BJ (cell line): ENCODE measurements at regions not wholly inside any gene's neighbourhood (a gene's known extent, or its start where the extent isn't known, plus 50 kb on each side); places are given as distances from the start of the nearest gene placed in this dataset.

ENCODE experiments used
- CTCF ChIA-PET: fragments of 350-600 bp; formaldehyde crosslinking; extraction: SDS; loops from one replicate; lab custom pipeline; 2021; ENCODE audit warnings: antibody characterized with exemption, inconsistent platforms; lab: Yijun Ruan, JAX
- POLR2A ChIA-PET: fragments of 300-600 bp; sonication (Branson Sonifier 250); formaldehyde crosslinking; extraction: SDS; loops from one replicate; lab custom pipeline; 2021; ENCODE audit warnings: antibody characterized with exemption; lab: Charles Lee
- DNase-seq: peaks from one replicate; pipeline ENCODE4 v3.0.0-alpha.2; 2011; ENCODE audit warnings: low read depth
- H3K27me3 ChIP-seq: 2 replicates; pipeline ENCODE4 v1.6.0; 2011; ENCODE audit warnings: low read length; ENCODE audit not compliant: control insufficient read depth, insufficient read depth
- H3K36me3 ChIP-seq: 2 replicates; pipeline ENCODE4 v1.5.1; 2011; ENCODE audit warnings: low read length; ENCODE audit not compliant: control insufficient read depth, insufficient read depth
- H3K4me3 ChIP-seq: 2 replicates; pipeline ENCODE4 v1.5.1; 2011; ENCODE audit warnings: low read depth, mild to moderate bottlenecking, control low read depth, low read length
- CTCF ChIP-seq: IDR thresholded peaks from 2 replicates; pipeline ENCODE4 v1.5.1; 2011; ENCODE audit warnings: low read depth, mild to moderate bottlenecking, control low read depth, inconsistent platforms, low read length, moderate library complexity; ENCODE audit not compliant: insufficient read depth

- DNase-seq: no peak
- CTCF ChIA-PET: no interaction called here
- no peak for TF ChIP-seq CTCF
- no peaks in the 10 kb centered on the region for H3K36me3 ChIP-seq
- POLR2A ChIA-PET: no interaction called here
- H3K4me3 ChIP-seq: no peak overlapping the region
- peaks cover 10% of the 10 kb centered on the region for H3K27me3 ChIP-seq
Observed at GRCh38 chr22:27062910-27063309, 405.5 kb downstream of the MIAT start.

- TF ChIP-seq CTCF: no peak
- DNase-seq: no peak
- H3K27me3 ChIP-seq: peaks cover 10% of the 10 kb centered on the region
- H3K36me3 ChIP-seq: no peaks in the 10 kb centered on the region
- ChIA-PET CTCF (no interaction called here), POLR2A (no interaction called here)
- no peak overlapping the region for H3K4me3 ChIP-seq
Observed at GRCh38 chr22:27063406-27063805, 406.0 kb downstream of the MIAT start.

- POLR2A ChIA-PET: no interaction called here
- CTCF ChIA-PET: no interaction called here
- Histone ChIP-seq H3K27me3 (peaks cover 11% of the 10 kb centered on the region), H3K4me3 (no peak overlapping the region), H3K36me3 (no peaks in the 10 kb centered on the region)
- no peak for DNase-seq
- no peak for TF ChIP-seq CTCF
Observed at GRCh38 chr22:27063841-27064240, 406.5 kb downstream of the MIAT start.

GRCh38 chr22:27064386-27064785, 407.0 kb downstream of the MIAT start:
- DNase-seq: no peak
- ChIA-PET CTCF (no interaction called here), POLR2A (no interaction called here)
- Histone ChIP-seq H3K4me3 (no peak overlapping the region), H3K27me3 (peaks cover 11% of the 10 kb centered on the region), H3K36me3 (no peaks in the 10 kb centered on the region)
- TF ChIP-seq CTCF: no peak

DNA sequence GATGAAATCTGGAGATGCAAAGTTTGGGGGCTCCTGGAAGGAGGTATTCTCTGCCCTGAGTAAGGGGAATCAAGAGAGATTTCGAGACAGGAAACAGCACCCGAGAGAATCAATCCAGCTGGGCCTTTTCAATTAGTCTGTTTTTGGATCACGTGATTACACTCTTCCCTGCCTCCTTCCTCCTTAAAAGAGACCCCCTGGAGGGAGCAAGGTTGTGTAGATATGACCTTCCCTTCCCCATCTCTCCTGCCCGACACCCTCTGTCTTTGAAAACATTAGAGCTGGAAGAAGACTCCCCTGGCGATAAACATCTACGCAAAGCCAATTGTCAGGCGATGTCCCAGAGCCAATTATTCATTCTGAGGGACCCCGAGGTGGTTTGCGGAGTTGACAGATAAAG, 407.9 kb downstream of the MIAT start:
- CTCF ChIA-PET: interaction anchor here (0.7 to 1.0 kb wide), 2 partner anchors 12 to 30 kb away, joined by 3 read pairs; no protein-coding TSS in a partner anchor
- H3K4me3 ChIP-seq: no peak overlapping the region
- no peak for TF ChIP-seq CTCF
- no peaks in the 10 kb centered on the region for H3K36me3 ChIP-seq
- DNase-seq: no peak
- POLR2A ChIA-PET: no interaction called here
- H3K27me3 ChIP-seq: peaks cover 11% of the 10 kb centered on the region
